B cell (primary cell): ENCODE measurements at regions not wholly inside any gene's neighbourhood (a gene's known extent, or its start where the extent isn't known, plus 50 kb on each side); places are given as distances from the start of the nearest gene placed in this dataset.

Source experiments
- CTCF ChIP-seq: fragments of 200-600 bp; IDR thresholded peaks from one replicate; pipeline ENCODE4 v1.8.0; 2022; ENCODE audit warnings: antibody characterized with exemption, mild to moderate bottlenecking
- EZH2 ChIP-seq: IDR thresholded peaks from 2 replicates; pipeline ENCODE4 v1.6.1; 2012; ENCODE audit warnings: borderline replicate concordance, low read depth, mild to moderate bottlenecking, moderate library complexity, low read length; ENCODE audit not compliant: insufficient read depth, poor library complexity, severe bottlenecking

- no peak for TF ChIP-seq CTCF
- TF ChIP-seq EZH2 = no peak
Observed at GRCh38 chr5:174409070-174409469, 315.3 kb upstream of the MSX2 start.
